ENCODE measurements at regions not wholly inside any gene's neighbourhood (a gene's known extent, or its start where the extent isn't known, plus 50 kb on each side); places are given as distances from the start of the nearest gene placed in this dataset.

DNA sequence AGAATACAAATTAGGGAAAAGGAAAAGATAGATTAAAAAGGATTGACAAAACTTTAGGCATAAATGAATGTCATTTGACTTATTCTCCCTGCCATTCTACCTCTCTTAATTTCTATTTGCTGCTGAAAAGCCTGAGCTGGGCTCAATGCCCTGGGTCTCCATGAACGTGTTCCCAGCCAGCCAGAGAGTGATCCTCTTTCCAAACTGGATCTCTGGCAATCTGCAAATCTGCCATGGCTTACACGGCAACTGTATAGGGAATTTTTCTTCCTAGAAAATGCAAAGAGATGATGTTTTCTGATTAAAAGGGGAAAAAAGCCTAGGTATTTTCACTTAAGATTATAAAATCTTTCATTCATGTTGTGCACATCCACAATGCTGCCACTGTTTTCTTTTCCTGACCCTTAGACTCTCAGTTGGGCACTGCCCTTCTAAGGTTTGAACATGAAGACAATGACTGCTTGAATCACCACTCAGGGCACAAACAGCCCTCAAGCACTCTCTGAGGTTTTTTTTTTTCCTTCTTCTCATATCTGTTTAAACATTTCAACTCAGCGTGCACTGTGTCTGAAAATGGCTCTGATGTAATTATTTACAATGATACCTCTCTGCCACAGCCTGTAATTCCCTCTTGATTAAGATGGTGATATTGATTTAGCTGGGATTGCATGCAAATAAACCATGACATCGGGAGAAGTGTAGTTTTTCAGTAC is 60.3 kb downstream of the DACT1 start:
- in situ Hi-C loops (cut with HindIII; ENCODE audit: low sequenced_read_pairs) = no loop called here
- peak; percentile 86 for DNase-seq (ENCODE audit: low spot score)

- no peak for DNase-seq (ENCODE audit: low spot score)
- in situ Hi-C loops (cut with HindIII; ENCODE audit: low sequenced_read_pairs) = no loop called here
Observed at GRCh38 chr14:58699681-58700205, 62.0 kb downstream of the DACT1 start.

GRCh38 chr14:58701156-58701555 is 63.4 kb downstream of the DACT1 start:
- in situ Hi-C loops (cut with HindIII; ENCODE audit: low sequenced_read_pairs) = no loop called here
- DNase-seq (ENCODE audit: low spot score) = peak; percentile 93

GRCh38 chr14:58701604-58702003 is 63.8 kb downstream of the DACT1 start:
- no peak for DNase-seq (ENCODE audit: low spot score)
- in situ Hi-C loops (cut with HindIII; ENCODE audit: low sequenced_read_pairs) = no loop called here

GRCh38 chr14:58702441-58703160 is 64.8 kb downstream of the DACT1 start:
- in situ Hi-C loops (cut with HindIII; ENCODE audit: low sequenced_read_pairs) = no loop called here
- DNase-seq (ENCODE audit: low spot score) = peak; percentile 42

GRCh38 chr14:58703161-58703506 is 65.4 kb downstream of the DACT1 start:
- DNase-seq (ENCODE audit: low spot score) = no peak
- in situ Hi-C loops (cut with HindIII; ENCODE audit: low sequenced_read_pairs) = no loop called here

DNA sequence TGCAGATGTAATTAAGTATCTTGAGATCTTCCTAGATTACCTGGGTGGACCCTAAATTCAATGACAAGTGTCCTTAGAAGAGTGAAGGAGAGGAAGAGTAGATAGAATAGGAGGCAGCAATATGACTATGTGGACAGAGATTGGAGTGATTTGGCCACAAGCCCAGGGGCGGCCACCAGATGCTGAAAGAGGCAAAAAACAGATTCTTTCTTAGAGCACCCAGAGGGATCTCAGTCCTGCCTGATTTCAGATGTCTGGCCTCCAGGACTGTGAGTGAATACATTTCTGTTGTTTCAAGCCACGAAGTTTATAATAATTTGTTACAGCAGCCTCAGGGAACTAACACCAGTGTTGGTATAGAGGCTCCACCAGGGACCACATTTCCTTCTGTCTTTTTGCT is 67.3 kb downstream of the DACT1 start:
- in situ Hi-C loops (cut with HindIII; ENCODE audit: low sequenced_read_pairs) = no loop called here
- no peak for DNase-seq (ENCODE audit: low spot score)

GRCh38 chr14:58707949-58708348 is 70.2 kb downstream of the DACT1 start:
- DNase-seq (ENCODE audit: low spot score) = no peak
- in situ Hi-C loops (cut with HindIII; ENCODE audit: low sequenced_read_pairs) = no loop called here

DNA sequence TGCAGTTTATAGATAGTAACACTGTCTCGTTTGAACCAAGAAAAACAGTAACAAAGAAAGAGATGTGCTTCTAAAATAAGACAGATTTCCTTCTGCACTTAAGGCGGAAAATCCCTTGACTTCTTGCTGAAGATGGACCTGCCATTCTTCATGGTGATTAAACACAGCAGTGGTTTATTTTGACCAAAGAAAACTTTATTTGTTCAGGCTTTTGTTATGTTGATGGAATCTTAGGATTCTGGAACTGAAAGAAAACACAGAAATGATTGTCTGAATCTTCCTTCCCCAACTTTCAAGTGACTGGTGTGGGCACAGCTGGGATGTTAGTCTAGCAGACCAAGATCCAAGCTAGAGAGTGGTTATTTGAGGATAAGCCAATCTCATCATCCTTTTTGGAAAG is 72.2 kb downstream of the DACT1 start:
- in situ Hi-C loops (cut with HindIII; ENCODE audit: low sequenced_read_pairs) = no loop called here
- DNase-seq (ENCODE audit: low spot score) = no peak

DNA sequence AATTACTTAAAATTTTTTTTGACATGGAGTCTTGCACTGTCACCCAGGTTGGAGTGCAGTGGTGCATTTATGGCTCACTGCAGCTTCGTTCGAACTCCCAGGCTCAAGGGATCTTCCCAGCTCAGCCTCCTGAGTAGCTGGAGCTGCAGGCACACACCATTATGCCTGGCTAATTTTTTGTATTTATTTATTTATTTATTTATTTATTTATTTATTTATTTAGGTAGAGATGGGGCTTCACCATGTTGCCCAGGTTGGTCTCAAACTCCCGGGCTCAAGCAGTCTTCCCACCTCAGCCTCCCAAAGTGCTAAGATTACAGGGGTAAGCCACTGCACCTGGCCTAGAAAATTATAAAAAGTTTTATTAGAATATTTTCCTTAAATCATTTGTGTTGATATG is 73.6 kb downstream of the DACT1 start:
- DNase-seq (ENCODE audit: low spot score) = no peak
- in situ Hi-C loops (cut with HindIII; ENCODE audit: low sequenced_read_pairs) = no loop called here

DNA sequence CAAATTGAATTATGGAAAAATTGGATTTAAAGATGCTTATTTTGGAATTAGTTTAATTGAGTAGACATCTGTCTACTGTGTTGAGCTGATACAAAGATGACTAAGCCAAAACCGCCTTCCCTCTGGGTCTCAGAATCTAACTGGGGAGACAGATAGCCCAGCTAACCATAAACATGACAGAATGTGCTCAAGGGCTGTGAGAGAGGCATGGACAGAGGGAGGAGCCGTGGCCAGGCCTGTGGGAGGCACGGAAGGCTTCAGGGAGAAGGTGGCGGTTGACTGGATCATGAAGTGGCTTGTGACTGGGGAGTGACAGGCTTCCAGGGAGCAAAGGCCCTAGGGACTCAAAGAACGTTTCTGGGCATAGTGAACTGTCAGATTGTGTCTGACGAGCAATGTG is 74.6 kb downstream of the DACT1 start:
- no peak for DNase-seq (ENCODE audit: low spot score)
- in situ Hi-C loops (cut with HindIII; ENCODE audit: low sequenced_read_pairs) = no loop called here

DNA sequence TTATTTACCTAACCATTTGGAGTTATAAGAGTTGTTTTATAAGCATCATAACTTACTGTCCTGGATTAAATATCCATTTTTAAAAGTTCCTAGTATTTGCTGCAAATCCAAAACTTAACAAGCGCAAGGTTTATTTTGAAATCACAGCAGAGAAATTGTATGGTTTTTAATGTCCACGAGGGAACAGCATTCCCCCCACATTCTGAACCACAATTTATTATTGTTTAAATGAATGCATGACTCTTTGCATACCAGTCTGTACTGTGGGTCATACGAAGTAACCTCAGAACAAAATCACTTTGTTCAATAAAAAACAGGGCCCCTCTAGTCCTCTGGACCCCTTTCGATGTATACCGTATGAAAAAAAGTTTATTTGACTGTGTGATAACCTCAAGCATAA is 75.9 kb downstream of the DACT1 start:
- no peak for DNase-seq (ENCODE audit: low spot score)
- in situ Hi-C loops (cut with HindIII; ENCODE audit: low sequenced_read_pairs) = no loop called here

- in situ Hi-C loops (cut with HindIII; ENCODE audit: low sequenced_read_pairs) = no loop called here
- DNase-seq (ENCODE audit: low spot score) = no peak
Observed at GRCh38 chr14:58716706-58717105, 78.9 kb downstream of the DACT1 start.

GRCh38 chr14:58717211-58717610 is 79.4 kb downstream of the DACT1 start:
- DNase-seq (ENCODE audit: low spot score) = no peak
- in situ Hi-C loops (cut with HindIII; ENCODE audit: low sequenced_read_pairs) = no loop called here

- in situ Hi-C loops (cut with HindIII; ENCODE audit: low sequenced_read_pairs) = no loop called here
- DNase-seq (ENCODE audit: low spot score) = no peak
Observed at GRCh38 chr14:58717813-58718212, 80.1 kb downstream of the DACT1 start.

GRCh38 chr14:58718226-58719205 is 80.8 kb downstream of the DACT1 start:
- in situ Hi-C loops (cut with HindIII; ENCODE audit: low sequenced_read_pairs) = no loop called here
- DNase-seq (ENCODE audit: low spot score) = no peak

DNA sequence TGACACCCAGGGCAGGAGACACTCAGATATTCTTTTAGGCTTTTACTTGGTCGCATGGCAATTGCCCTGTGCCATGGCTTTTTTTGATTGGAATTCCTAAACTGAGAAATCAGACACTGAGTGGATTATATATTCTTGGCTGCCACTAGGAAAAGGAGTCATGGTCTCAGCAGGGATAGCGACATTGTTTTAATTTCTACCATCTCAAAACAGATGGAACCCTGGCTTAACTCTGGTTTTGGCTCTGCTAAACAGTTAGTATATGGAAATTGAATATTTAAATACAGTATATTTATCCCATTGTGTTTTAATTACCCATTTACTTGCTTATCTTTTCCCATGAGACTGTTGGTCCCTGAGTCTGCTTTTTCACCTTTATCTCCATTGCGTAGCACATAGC is 84.0 kb downstream of the DACT1 start:
- in situ Hi-C loops (cut with HindIII; ENCODE audit: low sequenced_read_pairs) = no loop called here
- peak; percentile 32 for DNase-seq (ENCODE audit: low spot score)

DNA sequence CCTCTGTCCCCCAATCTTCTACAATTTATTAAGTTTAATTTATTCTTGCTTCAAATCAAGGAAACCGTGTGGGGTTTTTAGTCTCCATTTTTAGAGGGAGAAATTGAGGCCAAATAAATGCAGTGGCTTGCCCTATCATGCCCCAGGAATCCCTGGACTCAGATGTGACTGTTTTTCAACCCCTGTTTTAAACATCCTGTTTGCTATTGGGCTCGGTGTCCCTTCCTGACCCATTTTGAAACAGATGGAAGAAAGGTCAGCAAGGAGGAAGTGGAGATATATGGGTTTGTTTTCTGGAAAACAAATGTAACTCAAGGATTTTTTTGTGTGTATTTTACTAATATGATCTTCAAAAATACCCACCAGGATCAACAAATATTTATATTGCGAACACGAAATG is 84.7 kb downstream of the DACT1 start:
- in situ Hi-C loops (cut with HindIII; ENCODE audit: low sequenced_read_pairs) = no loop called here
- DNase-seq (ENCODE audit: low spot score) = no peak

DNA sequence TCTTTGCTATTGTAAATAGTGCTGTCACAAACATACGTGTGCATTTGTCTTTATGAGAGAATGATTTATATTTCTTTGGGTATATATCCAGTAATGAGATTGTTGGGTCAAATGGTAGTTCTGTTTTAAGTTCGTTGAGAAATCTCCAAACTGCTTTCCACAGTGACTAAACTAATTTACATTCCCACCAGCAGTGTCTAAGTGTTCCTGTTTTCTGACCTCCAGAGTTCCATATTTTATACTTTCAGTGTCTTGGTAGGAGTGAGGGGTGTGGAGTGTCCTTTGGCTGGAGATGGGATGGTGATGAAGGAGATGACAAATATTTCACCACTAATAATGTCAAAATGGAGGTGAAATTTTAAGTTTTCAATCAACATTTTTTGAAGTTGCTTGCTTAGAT is 86.4 kb downstream of the DACT1 start:
- DNase-seq (ENCODE audit: low spot score) = no peak
- in situ Hi-C loops (cut with HindIII; ENCODE audit: low sequenced_read_pairs) = no loop called here

GRCh38 chr14:58724702-58725101 is 86.9 kb downstream of the DACT1 start:
- no peak for DNase-seq (ENCODE audit: low spot score)
- in situ Hi-C loops (cut with HindIII; ENCODE audit: low sequenced_read_pairs) = no loop called here

Data from G401 (cell line).